ENCODE measurements at regions not wholly inside any gene's neighbourhood (a gene's known extent, or its start where the extent isn't known, plus 50 kb on each side); places are given as distances from the start of the nearest gene placed in this dataset.

GRCh38 chrX:113906168-113906567 is 677.7 kb upstream of the HTR2C start:
- no peak for TF ChIP-seq EZH2 (IDR thresholded peaks at IDR 0.05; ENCODE audit: borderline replicate concordance, low read depth, low read length, severe bottlenecking)
- no peak for TF ChIP-seq CTCF (IDR thresholded peaks at IDR 0.05; ENCODE audit: borderline replicate concordance, extremely low read depth, low read length, poor library complexity, severe bottlenecking)

Measured in DND-41 (cell line).